ENCODE measurements at regions not wholly inside any gene's neighbourhood (a gene's known extent, or its start where the extent isn't known, plus 50 kb on each side); places are given as distances from the start of the nearest gene placed in this dataset.

DNA sequence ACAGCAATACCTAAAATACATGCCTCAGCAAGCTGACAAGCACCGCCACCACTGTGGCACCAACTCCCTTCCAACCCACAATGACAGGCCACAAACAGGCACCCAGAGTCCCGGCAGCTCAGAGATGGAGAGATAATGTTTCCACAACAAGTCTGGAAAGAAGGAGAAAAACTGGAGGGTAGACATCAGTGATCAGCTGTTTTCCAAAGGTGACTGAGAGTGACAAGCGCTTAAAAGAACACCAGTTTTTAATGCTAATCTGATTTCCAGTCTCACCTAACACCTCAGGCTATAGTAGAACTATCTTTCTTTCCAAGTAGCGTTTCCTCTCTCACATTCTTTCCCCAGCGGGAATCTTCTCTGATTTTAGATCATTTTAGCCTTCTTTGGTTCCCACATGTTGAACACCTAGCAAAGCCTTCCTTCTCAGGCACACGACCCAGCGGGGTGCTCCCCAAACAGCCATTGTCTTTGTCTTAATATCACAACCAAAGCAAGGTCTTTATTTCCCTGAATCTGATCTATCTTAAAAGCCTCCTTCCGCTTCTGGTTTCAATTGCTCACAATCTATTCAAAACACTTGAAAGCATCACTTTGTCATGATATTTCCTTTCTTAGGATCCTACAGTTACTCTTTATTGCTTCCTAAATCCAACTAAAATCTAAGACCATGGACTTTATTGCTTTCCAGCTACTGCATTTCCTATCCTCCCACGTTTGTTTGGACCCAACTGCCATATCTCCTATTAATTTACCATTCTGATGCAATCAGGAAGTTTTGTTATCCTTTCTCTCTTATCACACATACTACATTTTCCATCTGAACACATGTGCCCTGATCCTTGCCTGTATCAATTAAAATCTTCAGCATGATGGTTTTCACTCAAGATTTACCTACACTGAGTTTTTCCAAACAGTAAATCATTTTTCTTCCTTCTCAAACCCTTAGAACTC, 282.7 kb downstream of the ADGB start:
- TF ChIP-seq EZH2 (IDR thresholded peaks at IDR 0.05; ENCODE audit: low read length, missing control alignments), result no peak
- no peak for TF ChIP-seq CTCF (conservative IDR thresholded peaks at IDR 0.05 in 1 of 2, IDR thresholded peaks at IDR 0.05 in 1 of 2; ENCODE audit: low read depth in 1 of 2, low read length in 2 of 2)
